Peyer's patch (tissue), 4 donors: ENCODE measurements at regions not wholly inside any gene's neighbourhood (a gene's known extent, or its start where the extent isn't known, plus 50 kb on each side); places are given as distances from the start of the nearest gene placed in this dataset.

Source experiments
- POLR2A ChIP-seq, 2 donors: fragments of 450-650 bp; IDR thresholded peaks; one replicate each; pipeline ENCODE4 v1.5.1; 2017; ENCODE audit warnings: antibody characterized with exemption in 2 of 2, mild to moderate bottlenecking in 2 of 2, moderate library complexity in 2 of 2
- TF ChIP-seq, protein P1 (sequence below), 6 experiments: fragments of 450-650 bp in 4 of 6; fragments of 200-600 bp in 2 of 6; sonication (generic) in 1 of 6; IDR thresholded peaks; one replicate each; pipeline ENCODE4 v1.5.1; 2017 to 2019; ENCODE audit warnings: antibody characterized with exemption in 6 of 6, mild to moderate bottlenecking in 3 of 6, moderate library complexity in 1 of 6

DNA sequence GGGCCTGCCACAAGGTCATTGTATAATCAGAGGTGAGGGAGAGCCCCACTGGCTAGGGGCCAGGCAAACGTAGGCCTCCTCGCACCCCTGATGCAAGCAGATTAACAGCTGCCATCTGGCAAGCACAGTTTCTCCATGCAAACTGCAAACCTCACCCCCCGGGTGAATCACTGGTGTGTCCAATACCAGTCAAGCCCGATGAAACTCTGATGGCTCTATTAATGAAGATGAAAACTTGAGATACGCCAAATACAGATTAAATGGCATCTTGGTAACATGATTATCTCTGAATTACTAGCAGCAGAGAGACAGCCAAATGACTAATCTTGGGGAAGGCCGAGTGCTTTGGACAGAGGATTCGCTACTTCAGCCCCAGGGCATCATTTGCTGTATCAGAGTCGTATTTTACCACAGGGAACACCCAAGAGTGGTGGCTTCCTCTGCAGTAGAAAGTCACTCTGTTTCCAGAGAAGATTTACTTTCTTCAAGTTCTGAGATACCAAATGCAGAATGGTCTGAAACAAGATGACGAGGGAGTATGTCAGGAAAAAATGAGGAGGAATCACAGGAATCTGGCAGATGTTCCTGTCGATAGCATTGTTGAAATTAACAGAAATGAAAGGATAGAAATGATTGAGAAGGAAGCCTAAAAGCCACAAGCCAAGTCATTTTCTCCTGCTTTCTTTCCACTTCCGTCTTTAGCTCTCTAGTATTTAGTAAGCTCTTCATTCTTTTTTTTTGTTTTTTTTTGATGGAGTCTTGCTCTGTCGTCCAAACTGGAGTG, 96.2 kb upstream of the NR2F2 start:
- TF ChIP-seq, protein P1, sequence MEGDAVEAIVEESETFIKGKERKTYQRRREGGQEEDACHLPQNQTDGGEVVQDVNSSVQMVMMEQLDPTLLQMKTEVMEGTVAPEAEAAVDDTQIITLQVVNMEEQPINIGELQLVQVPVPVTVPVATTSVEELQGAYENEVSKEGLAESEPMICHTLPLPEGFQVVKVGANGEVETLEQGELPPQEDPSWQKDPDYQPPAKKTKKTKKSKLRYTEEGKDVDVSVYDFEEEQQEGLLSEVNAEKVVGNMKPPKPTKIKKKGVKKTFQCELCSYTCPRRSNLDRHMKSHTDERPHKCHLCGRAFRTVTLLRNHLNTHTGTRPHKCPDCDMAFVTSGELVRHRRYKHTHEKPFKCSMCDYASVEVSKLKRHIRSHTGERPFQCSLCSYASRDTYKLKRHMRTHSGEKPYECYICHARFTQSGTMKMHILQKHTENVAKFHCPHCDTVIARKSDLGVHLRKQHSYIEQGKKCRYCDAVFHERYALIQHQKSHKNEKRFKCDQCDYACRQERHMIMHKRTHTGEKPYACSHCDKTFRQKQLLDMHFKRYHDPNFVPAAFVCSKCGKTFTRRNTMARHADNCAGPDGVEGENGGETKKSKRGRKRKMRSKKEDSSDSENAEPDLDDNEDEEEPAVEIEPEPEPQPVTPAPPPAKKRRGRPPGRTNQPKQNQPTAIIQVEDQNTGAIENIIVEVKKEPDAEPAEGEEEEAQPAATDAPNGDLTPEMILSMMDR (IDR thresholded peaks at IDR 0.05), result no peak
- no peak for TF ChIP-seq POLR2A (IDR thresholded peaks at IDR 0.05)
